ENCODE measurements at regions not wholly inside any gene's neighbourhood (a gene's known extent, or its start where the extent isn't known, plus 50 kb on each side); places are given as distances from the start of the nearest gene placed in this dataset.
"Not testable (repeated sequence)": the region's sequence is repeated elsewhere in the genome, so short reads cannot be mapped to it uniquely, and the experiment has no call there.

- no peak for FAIRE-seq
Observed at GRCh38 chr13:44311011-44311780, 62.4 kb upstream of the SERP2 start.

GRCh38 chr13:44312131-44312530 is 61.5 kb upstream of the SERP2 start:
- no peak for FAIRE-seq

GRCh38 chr13:44312834-44313551 is 60.6 kb upstream of the SERP2 start:
- no peak for FAIRE-seq

- FAIRE-seq: no peak
Observed at GRCh38 chr13:44313674-44314073, 60.0 kb upstream of the SERP2 start.

DNA sequence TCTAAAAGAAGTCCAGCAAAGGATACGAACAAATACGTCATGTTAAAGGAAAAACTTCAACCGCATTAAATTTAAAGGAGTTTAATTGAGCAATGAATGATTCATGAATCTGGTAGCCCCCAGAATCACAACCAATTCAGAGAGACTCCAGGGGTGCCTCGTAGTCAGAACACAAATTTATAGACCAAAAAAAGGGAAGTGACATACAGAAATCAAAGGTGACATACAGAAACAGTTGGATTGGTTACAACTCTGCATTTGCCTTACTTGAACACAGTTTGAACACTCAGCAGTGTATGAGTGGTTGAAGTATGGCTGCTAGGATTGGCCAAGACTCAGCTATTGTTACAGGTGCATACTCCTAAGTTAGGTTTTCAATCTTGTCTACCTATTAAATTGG is 59.5 kb upstream of the SERP2 start:
- not testable (repeated sequence) for FAIRE-seq

- no peak for FAIRE-seq
Observed at GRCh38 chr13:44317752-44318151, 55.9 kb upstream of the SERP2 start.

DNA sequence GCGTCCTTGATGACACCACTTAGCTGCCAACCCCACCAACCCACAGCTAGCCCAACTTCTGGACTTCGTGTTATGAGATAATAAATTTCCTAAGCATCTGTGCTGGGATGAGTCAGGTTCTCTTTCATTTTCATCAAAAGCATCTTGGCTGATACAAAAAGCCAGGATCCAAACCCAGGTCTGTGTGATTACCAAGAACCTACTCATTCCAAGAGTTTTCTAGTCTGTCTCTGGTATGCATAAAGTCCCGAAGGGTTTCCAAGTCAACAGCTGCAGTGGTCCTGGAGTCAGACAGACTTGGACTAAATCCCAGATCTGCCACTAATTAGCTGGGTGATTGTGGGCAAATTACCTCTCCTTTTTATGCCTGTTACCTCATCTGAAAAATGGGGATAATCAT is 55.5 kb upstream of the SERP2 start:
- FAIRE-seq: no peak

DNA sequence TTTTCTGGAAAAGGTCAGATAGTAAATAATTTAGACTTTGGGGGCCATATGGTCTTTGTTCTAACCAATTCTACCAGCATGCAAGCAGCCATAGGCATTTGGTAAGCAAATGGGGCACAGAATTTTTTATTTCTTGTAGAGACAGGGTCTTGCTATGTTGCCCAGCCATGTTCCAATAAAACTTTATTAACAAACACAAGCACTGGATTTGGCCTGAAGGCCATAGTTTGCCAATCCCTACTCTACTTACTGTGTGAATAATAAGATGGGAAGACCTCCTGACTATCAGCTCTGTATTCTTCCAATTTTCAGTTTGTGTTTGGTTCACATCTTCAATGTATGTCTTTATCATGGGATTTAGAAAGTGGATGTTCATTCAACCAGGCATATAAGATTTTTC is 53.0 kb upstream of the SERP2 start:
- no peak for FAIRE-seq

GRCh38 chr13:44321961-44322360 is 51.7 kb upstream of the SERP2 start:
- FAIRE-seq: no peak

DNA sequence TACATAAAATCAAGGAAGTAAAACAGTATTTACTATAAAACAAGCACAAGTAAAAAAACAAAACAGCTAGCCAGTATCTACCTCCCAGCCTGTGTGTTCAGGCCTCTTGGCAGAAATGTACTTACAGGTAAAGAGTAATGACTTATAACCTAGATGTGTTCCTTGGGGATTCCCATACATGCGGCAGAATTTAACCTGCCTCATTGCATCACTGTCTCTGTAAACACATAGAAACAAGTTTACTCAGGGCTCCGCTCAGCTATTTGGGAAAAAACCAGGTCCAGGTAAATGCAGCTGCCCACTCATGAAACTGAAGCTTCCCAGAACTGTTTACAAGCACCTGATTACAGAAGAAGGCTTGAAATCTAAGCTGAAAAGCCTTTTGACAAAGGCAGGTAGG is 50.7 kb upstream of the SERP2 start:
- FAIRE-seq: no peak

GRCh38 chr13:44323754-44324153 is 49.9 kb upstream of the SERP2 start:
- no peak for FAIRE-seq
